ENCODE measurements at regions not wholly inside any gene's neighbourhood (a gene's known extent, or its start where the extent isn't known, plus 50 kb on each side); places are given as distances from the start of the nearest gene placed in this dataset.

- CTCF ChIA-PET, result no interaction called here
- BruUV-seq (replicated peaks), result no TSS peak
- Histone ChIP-seq H3K27ac (ENCODE audit: low read depth, low read length, poor library complexity, severe bottlenecking) (no peak overlapping the region), H3K4me1 (ENCODE audit: insufficient read depth, low read length, poor library complexity, severe bottlenecking) (no peaks in the 10 kb centered on the region), H3K9me3 (ENCODE audit: low read depth, low read length, poor library complexity, severe bottlenecking) (no peaks in the 10 kb centered on the region), H3K4me3 (ENCODE audit: low read depth, low read length, poor library complexity, severe bottlenecking) (no peak overlapping the region), H3K27me3 (replicated peaks; ENCODE audit: insufficient read depth, low read depth, low read length, poor library complexity) (no peaks in the 10 kb centered on the region), H3K36me3 (ENCODE audit: insufficient read depth, low read length, poor library complexity, severe bottlenecking) (no peaks in the 10 kb centered on the region)
- POLR2A ChIA-PET (ENCODE audit: low non-redundant PET), result no interaction called here
- no peak for DNase-seq (ENCODE audit: low spot score)
- TF ChIP-seq EZH2 (IDR thresholded peaks at IDR 0.05; ENCODE audit: borderline replicate concordance, low read depth, low read length, poor library complexity, severe bottlenecking) (no peak), CTCF (conservative IDR thresholded peaks at IDR 0.05; ENCODE audit: low read depth, low read length) (no peak)
- intact Hi-C loops (cut with micrococcal nuclease; ENCODE audit: unreplicated experiment), result no loop called here
Measured at GRCh38 chr2:35651688-35652323, 703.8 kb upstream of the CRIM1 start.

DNA sequence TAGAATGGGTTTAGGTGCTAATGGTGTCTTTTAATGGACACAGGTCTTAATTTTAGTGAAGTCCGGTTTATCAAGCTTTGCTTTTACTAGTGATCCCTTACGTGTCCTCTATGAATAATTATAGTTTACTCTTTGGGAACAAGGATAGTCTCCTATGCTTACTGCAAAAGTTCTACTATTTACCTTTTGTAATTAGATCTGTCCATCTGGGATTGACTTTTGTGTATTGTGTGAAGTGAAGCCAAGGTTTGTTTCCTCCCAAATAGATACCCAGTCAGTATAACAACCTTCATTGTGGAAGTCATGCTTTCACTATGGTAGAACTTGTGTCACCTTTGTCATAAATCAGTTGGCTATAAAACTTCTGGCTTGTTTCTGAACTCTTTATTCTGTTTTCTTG, 740.9 kb upstream of the CRIM1 start:
- DNase-seq (ENCODE audit: low spot score), result no peak
- ChIA-PET POLR2A (ENCODE audit: low non-redundant PET) (no interaction called here), CTCF (no interaction called here)
- intact Hi-C loops (cut with micrococcal nuclease; ENCODE audit: unreplicated experiment), result no loop called here
- Histone ChIP-seq H3K27ac (ENCODE audit: low read depth, low read length, poor library complexity, severe bottlenecking) (no peak overlapping the region), H3K4me1 (ENCODE audit: insufficient read depth, low read length, poor library complexity, severe bottlenecking) (no peaks in the 10 kb centered on the region), H3K36me3 (ENCODE audit: insufficient read depth, low read length, poor library complexity, severe bottlenecking) (no peaks in the 10 kb centered on the region), H3K9me3 (ENCODE audit: low read depth, low read length, poor library complexity, severe bottlenecking) (no peaks in the 10 kb centered on the region), H3K4me3 (ENCODE audit: low read depth, low read length, poor library complexity, severe bottlenecking) (no peak overlapping the region), H3K27me3 (replicated peaks; ENCODE audit: insufficient read depth, low read depth, low read length, poor library complexity) (no peaks in the 10 kb centered on the region)
- no peak for TF ChIP-seq CTCF (conservative IDR thresholded peaks at IDR 0.05; ENCODE audit: low read depth, low read length)
- no peak for TF ChIP-seq EZH2 (IDR thresholded peaks at IDR 0.05; ENCODE audit: borderline replicate concordance, low read depth, low read length, poor library complexity, severe bottlenecking)
- no TSS peak for BruUV-seq (replicated peaks)

- H3K9me3 ChIP-seq (ENCODE audit: low read depth, low read length, poor library complexity, severe bottlenecking), result no peaks in the 10 kb centered on the region
- CTCF ChIA-PET, result no interaction called here
- H3K4me1 ChIP-seq (ENCODE audit: insufficient read depth, low read length, poor library complexity, severe bottlenecking), result no peaks in the 10 kb centered on the region
- BruUV-seq (replicated peaks), result no TSS peak
- no peak for DNase-seq (ENCODE audit: low spot score)
- no peaks in the 10 kb centered on the region for H3K27me3 ChIP-seq (replicated peaks; ENCODE audit: insufficient read depth, low read depth, low read length, poor library complexity)
- no peaks in the 10 kb centered on the region for H3K36me3 ChIP-seq (ENCODE audit: insufficient read depth, low read length, poor library complexity, severe bottlenecking)
- intact Hi-C loops (cut with micrococcal nuclease; ENCODE audit: unreplicated experiment), result no loop called here
- POLR2A ChIA-PET (ENCODE audit: low non-redundant PET), result no interaction called here
- TF ChIP-seq EZH2 (IDR thresholded peaks at IDR 0.05; ENCODE audit: borderline replicate concordance, low read depth, low read length, poor library complexity, severe bottlenecking), result no peak
- H3K4me3 ChIP-seq (ENCODE audit: low read depth, low read length, poor library complexity, severe bottlenecking), result no peak overlapping the region
- H3K27ac ChIP-seq (ENCODE audit: low read depth, low read length, poor library complexity, severe bottlenecking), result no peak overlapping the region
Measured at GRCh38 chr2:35606394-35606793, 749.2 kb upstream of the CRIM1 start.

GRCh38 chr2:35598310-35598709, 757.3 kb upstream of the CRIM1 start:
- Histone ChIP-seq H3K4me3 (ENCODE audit: low read depth, low read length, poor library complexity, severe bottlenecking) (no peak overlapping the region), H3K27me3 (replicated peaks; ENCODE audit: insufficient read depth, low read depth, low read length, poor library complexity) (no peaks in the 10 kb centered on the region), H3K27ac (ENCODE audit: low read depth, low read length, poor library complexity, severe bottlenecking) (no peak overlapping the region), H3K4me1 (ENCODE audit: insufficient read depth, low read length, poor library complexity, severe bottlenecking) (no peaks in the 10 kb centered on the region), H3K36me3 (ENCODE audit: insufficient read depth, low read length, poor library complexity, severe bottlenecking) (no peaks in the 10 kb centered on the region), H3K9me3 (ENCODE audit: low read depth, low read length, poor library complexity, severe bottlenecking) (peaks cover 4% of the 10 kb centered on the region)
- BruUV-seq (replicated peaks), result no TSS peak
- intact Hi-C loops (cut with micrococcal nuclease; ENCODE audit: unreplicated experiment), result no loop called here
- DNase-seq (ENCODE audit: low spot score), result no peak
- ChIA-PET CTCF (no interaction called here), POLR2A (ENCODE audit: low non-redundant PET) (no interaction called here)
- TF ChIP-seq CTCF (conservative IDR thresholded peaks at IDR 0.05; ENCODE audit: low read depth, low read length), result no peak
- no peak for TF ChIP-seq EZH2 (IDR thresholded peaks at IDR 0.05; ENCODE audit: borderline replicate concordance, low read depth, low read length, poor library complexity, severe bottlenecking)
